Glutamatergic neuron (in vitro differentiated cells): ENCODE measurements at regions not wholly inside any gene's neighbourhood (a gene's known extent, or its start where the extent isn't known, plus 50 kb on each side); places are given as distances from the start of the nearest gene placed in this dataset.

ENCODE experiments used
- DNase-seq: peaks from one replicate; pipeline ENCODE4 v3.0.0; 2022
- H3K27ac Mint-ChIP-seq: one replicate; pipeline ENCODE4 v1.8.0; 2020; ENCODE audit warnings: mild to moderate bottlenecking, mixed read lengths, inconsistent platforms; ENCODE audit not compliant: unreplicated experiment
- H3K27me3 Mint-ChIP-seq: one replicate; pipeline ENCODE4 v1.8.0; 2020; ENCODE audit warnings: mild to moderate bottlenecking, moderate library complexity, mixed read lengths, inconsistent platforms; ENCODE audit not compliant: unreplicated experiment
- H3K36me3 Mint-ChIP-seq: one replicate; pipeline ENCODE4 v1.8.0; 2020; ENCODE audit warnings: mild to moderate bottlenecking, mixed read lengths, inconsistent platforms; ENCODE audit not compliant: unreplicated experiment
- H3K4me1 Mint-ChIP-seq: one replicate; pipeline ENCODE4 v1.8.0; 2020; ENCODE audit warnings: mild to moderate bottlenecking, low read depth, mixed read lengths, inconsistent platforms; ENCODE audit not compliant: unreplicated experiment
- H3K4me3 Mint-ChIP-seq: one replicate; pipeline ENCODE4 v1.8.0; 2020; ENCODE audit warnings: mild to moderate bottlenecking, mixed read lengths, inconsistent platforms; ENCODE audit not compliant: unreplicated experiment
- H3K9me3 Mint-ChIP-seq: one replicate; pipeline ENCODE4 v1.8.0; 2020; ENCODE audit warnings: mild to moderate bottlenecking, moderate library complexity, mixed read lengths, inconsistent platforms; ENCODE audit not compliant: unreplicated experiment
- TF ChIP-seq, protein P1 (sequence below): fragments of 200-600 bp; sonication (generic); IDR thresholded peaks from one replicate; pipeline ENCODE4 v1.5.0; 2021; ENCODE audit not compliant: partially characterized antibody, unreplicated experiment

DNA sequence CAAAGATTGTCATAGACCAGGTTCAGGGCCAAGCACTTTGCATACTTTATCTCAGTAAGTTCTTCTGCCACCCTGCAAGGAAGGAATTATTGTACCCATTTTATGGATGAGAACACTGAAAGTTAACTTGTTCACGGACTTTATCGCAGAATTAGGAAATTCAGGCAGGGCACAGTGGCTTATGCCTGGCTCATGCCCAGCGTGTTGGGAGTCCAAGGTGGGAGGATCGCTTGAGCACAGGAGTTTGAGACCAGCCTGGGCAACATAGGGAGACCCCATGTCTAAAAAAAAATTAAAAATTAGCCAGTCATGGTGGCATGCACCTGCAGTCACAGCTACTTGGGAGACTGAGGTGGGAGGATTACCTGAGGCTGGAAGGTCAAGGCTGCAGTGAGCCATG lies 72.4 kb downstream of the MFAP3 start:
- Mint-ChIP-seq H3K27ac (no peak overlapping the region), H3K36me3 (no peaks in the 10 kb centered on the region), H3K27me3 (peaks cover 3% of the 10 kb centered on the region), H3K9me3 (no peaks in the 10 kb centered on the region), H3K4me1 (peaks cover 15% of the 10 kb centered on the region), H3K4me3 (no peak overlapping the region)
- no peak for DNase-seq
- TF ChIP-seq, protein P1, sequence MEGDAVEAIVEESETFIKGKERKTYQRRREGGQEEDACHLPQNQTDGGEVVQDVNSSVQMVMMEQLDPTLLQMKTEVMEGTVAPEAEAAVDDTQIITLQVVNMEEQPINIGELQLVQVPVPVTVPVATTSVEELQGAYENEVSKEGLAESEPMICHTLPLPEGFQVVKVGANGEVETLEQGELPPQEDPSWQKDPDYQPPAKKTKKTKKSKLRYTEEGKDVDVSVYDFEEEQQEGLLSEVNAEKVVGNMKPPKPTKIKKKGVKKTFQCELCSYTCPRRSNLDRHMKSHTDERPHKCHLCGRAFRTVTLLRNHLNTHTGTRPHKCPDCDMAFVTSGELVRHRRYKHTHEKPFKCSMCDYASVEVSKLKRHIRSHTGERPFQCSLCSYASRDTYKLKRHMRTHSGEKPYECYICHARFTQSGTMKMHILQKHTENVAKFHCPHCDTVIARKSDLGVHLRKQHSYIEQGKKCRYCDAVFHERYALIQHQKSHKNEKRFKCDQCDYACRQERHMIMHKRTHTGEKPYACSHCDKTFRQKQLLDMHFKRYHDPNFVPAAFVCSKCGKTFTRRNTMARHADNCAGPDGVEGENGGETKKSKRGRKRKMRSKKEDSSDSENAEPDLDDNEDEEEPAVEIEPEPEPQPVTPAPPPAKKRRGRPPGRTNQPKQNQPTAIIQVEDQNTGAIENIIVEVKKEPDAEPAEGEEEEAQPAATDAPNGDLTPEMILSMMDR = no peak

- Mint-ChIP-seq H3K4me3 (no peak overlapping the region), H3K36me3 (no peaks in the 10 kb centered on the region), H3K27me3 (peaks cover 3% of the 10 kb centered on the region), H3K9me3 (no peaks in the 10 kb centered on the region), H3K4me1 (peaks cover 15% of the 10 kb centered on the region), H3K27ac (no peak overlapping the region)
- DNase-seq = no peak
- TF ChIP-seq, protein P1 = no peak
Measured at GRCh38 chr5:154112255-154112654, 73.5 kb downstream of the MFAP3 start.

DNA sequence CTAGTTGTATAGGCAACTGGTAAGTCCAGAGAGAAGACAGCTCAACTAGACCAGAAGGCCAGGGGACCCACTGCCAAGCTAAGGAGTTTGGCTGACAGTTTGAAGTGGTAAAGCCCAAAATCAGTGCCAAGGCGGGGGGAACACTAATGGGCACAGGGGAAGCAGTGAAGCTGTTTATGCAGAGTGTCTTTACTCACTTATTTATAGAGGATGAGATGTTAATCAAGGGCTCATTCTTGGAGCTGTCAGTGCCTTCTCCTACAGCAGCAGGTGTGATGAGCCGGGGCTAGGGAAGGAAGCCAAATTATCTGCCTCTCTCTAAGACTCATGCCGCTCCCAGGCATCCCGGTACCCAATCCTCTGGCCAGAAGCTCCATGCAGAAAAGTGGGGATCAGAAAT lies 75.2 kb upstream of the GALNT10 start:
- TF ChIP-seq, protein P1 = no peak
- Mint-ChIP-seq H3K36me3 (no peaks in the 10 kb centered on the region), H3K27me3 (peaks cover 7% of the 10 kb centered on the region), H3K9me3 (no peaks in the 10 kb centered on the region), H3K4me1 (peaks cover 22% of the 10 kb centered on the region), H3K4me3 (no peak overlapping the region), H3K27ac (no peak overlapping the region)
- no peak for DNase-seq

DNA sequence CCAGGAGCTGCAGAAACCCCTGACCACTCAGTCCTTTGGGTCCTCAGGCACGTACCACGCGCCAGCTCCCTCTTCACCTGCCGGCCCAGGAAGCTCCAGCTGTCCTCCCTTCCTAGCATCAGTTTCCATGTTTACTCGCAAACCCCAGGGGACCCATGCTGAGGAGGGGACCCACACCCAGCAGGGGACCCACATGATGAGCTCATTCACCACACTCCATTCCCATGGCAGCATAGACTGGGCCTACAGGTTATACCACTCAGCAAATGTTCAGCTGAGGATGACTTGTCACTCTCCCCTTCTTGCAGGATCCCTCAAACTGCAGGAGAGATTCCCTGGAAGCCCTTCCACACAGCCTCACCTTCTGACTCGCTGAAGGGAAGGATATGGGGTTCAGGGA lies 73.5 kb upstream of the GALNT10 start:
- Mint-ChIP-seq H3K27me3 (peaks cover 7% of the 10 kb centered on the region), H3K27ac (no peak overlapping the region)

GRCh38 chr5:154117930-154118329 lies 72.6 kb upstream of the GALNT10 start:
- peak overlapping the region; percentile 56 for H3K27ac Mint-ChIP-seq
- H3K4me1 Mint-ChIP-seq = peaks cover 18% of the 10 kb centered on the region
- peaks cover 2% of the 10 kb centered on the region for H3K9me3 Mint-ChIP-seq
- TF ChIP-seq, protein P1 = no peak
- no peaks in the 10 kb centered on the region for H3K36me3 Mint-ChIP-seq
- no peak overlapping the region for H3K4me3 Mint-ChIP-seq
- no peak for DNase-seq
- peaks cover 7% of the 10 kb centered on the region for H3K27me3 Mint-ChIP-seq

More for the DNA sequence above, 73.5 kb upstream of the GALNT10 start:
- DNase-seq = no peak
- TF ChIP-seq, protein P1 = no peak
- Mint-ChIP-seq H3K36me3 (no peaks in the 10 kb centered on the region), H3K4me1 (peaks cover 18% of the 10 kb centered on the region), H3K9me3 (peaks cover 2% of the 10 kb centered on the region), H3K4me3 (no peak overlapping the region)
